Activated CD8-positive, alpha-beta T cell treated with anti-CD3 and anti-CD28 coated beads for 36 hours (primary cell): ENCODE measurements at regions not wholly inside any gene's neighbourhood (a gene's known extent, or its start where the extent isn't known, plus 50 kb on each side); places are given as distances from the start of the nearest gene placed in this dataset.

Experiments used
- ATAC-seq: fragments of 200-7000 bp; cut with Tn5 transposase; one replicate; pipeline ENCODE4 v1.10.0; 2021; ENCODE audit warnings: mild to moderate bottlenecking, moderate library complexity
- CTCF ChIA-PET: fragments of 350-600 bp; sonication (Branson Sonifier 250); formaldehyde crosslinking; loops from one replicate; lab custom pipeline; 2021; ENCODE audit warnings: antibody characterized with exemption; lab: Charles Lee
- POLR2A ChIA-PET: fragments of 350-600 bp; sonication (Branson Sonifier 250); formaldehyde crosslinking; loops from one replicate; lab custom pipeline; 2021; ENCODE audit warnings: antibody characterized with exemption; lab: Charles Lee
- DNase-seq: peaks from one replicate; pipeline ENCODE4 v3.0.0-alpha.2; 2020
- H3K27ac Mint-ChIP-seq: one replicate; pipeline ENCODE4 v1.8.0; 2021; ENCODE audit warnings: mild to moderate bottlenecking, mixed read lengths
- H3K27me3 Mint-ChIP-seq: one replicate; pipeline ENCODE4 v1.8.0; 2021; ENCODE audit warnings: mixed read lengths
- H3K36me3 Mint-ChIP-seq: one replicate; pipeline ENCODE4 v1.8.0; 2021; ENCODE audit warnings: low read depth, mixed read lengths
- H3K4me1 Mint-ChIP-seq: one replicate; pipeline ENCODE4 v1.8.0; 2021; ENCODE audit warnings: low read depth, mixed read lengths
- H3K4me3 Mint-ChIP-seq: one replicate; pipeline ENCODE4 v1.8.0; 2021; ENCODE audit warnings: mild to moderate bottlenecking, moderate library complexity, mixed read lengths
- H3K9me3 Mint-ChIP-seq: one replicate; pipeline ENCODE4 v1.8.0; 2021; ENCODE audit warnings: mixed read lengths
- intact Hi-C: fragments of 100-400 bp; cut with micrococcal nuclease; formaldehyde crosslinking; loops from one replicate; pipeline ENCODE4 v1.10.0; 2022
- TF ChIP-seq, protein P1 (sequence below): fragments of 200-600 bp; IDR thresholded peaks from one replicate; pipeline ENCODE4 v1.8.0; 2022; ENCODE audit warnings: antibody characterized with exemption, mild to moderate bottlenecking

- TF ChIP-seq, protein P1, sequence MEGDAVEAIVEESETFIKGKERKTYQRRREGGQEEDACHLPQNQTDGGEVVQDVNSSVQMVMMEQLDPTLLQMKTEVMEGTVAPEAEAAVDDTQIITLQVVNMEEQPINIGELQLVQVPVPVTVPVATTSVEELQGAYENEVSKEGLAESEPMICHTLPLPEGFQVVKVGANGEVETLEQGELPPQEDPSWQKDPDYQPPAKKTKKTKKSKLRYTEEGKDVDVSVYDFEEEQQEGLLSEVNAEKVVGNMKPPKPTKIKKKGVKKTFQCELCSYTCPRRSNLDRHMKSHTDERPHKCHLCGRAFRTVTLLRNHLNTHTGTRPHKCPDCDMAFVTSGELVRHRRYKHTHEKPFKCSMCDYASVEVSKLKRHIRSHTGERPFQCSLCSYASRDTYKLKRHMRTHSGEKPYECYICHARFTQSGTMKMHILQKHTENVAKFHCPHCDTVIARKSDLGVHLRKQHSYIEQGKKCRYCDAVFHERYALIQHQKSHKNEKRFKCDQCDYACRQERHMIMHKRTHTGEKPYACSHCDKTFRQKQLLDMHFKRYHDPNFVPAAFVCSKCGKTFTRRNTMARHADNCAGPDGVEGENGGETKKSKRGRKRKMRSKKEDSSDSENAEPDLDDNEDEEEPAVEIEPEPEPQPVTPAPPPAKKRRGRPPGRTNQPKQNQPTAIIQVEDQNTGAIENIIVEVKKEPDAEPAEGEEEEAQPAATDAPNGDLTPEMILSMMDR: no peak
- Mint-ChIP-seq H3K4me1 (no peaks in the 10 kb centered on the region), H3K27ac (no peak overlapping the region), H3K4me3 (no peak overlapping the region), H3K36me3 (no peaks in the 10 kb centered on the region), H3K27me3 (no peaks in the 10 kb centered on the region), H3K9me3 (peaks cover 2% of the 10 kb centered on the region)
- DNase-seq: no peak
- ChIA-PET POLR2A (no interaction called here), CTCF (interaction anchor here (0.7 kb wide), 1 partner anchor 698 kb away, joined by 3 read pairs; no protein-coding TSS in a partner anchor)
- no peak for ATAC-seq
- intact Hi-C loops: no loop called here
Observed at GRCh38 chr1:164999146-164999545, 357.4 kb downstream of the LMX1A start.

- intact Hi-C loops: no loop called here
- DNase-seq (no peak), ATAC-seq (no peak)
- no peak overlapping the region for H3K27ac Mint-ChIP-seq
- H3K4me3 Mint-ChIP-seq: no peak overlapping the region
- ChIA-PET POLR2A (no interaction called here), CTCF (no interaction called here)
- TF ChIP-seq, protein P1: no peak
- H3K27me3 Mint-ChIP-seq: no peaks in the 10 kb centered on the region
- H3K36me3 Mint-ChIP-seq: no peaks in the 10 kb centered on the region
- no peaks in the 10 kb centered on the region for H3K9me3 Mint-ChIP-seq
- H3K4me1 Mint-ChIP-seq: no peaks in the 10 kb centered on the region
Observed at GRCh38 chr1:164991763-164992314, 364.7 kb downstream of the LMX1A start.

DNA sequence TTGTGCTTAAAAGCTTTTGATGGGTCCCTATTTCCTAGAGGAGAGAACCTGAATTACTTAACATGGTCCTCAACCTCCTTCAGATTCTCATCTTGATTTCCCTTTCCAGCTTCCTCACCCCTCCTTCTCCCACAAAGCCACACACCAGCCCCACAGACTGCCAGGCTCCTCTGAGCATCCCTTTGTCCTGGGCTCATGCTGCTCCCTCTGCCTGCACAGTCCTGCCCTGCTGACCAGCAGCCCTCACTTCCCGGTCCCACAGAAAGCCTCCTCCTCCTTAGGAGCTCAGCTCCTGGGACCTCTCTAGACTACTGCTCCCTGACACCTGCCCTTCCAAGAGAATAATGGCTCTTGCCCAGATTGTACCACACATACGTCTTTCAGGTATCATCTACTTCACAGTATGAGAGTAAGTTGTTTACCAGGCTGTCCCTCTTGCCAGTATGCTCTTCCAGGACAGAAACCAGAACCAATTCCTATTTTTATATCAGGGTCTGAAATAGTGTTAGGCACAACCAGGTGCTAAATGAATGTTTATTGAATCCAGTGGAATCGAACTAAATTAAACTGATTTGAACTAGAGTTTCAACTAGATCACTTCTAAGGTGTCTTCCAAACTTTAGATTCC is 373.4 kb downstream of the LMX1A start:
- Mint-ChIP-seq H3K27ac (no peak overlapping the region), H3K4me3 (no peak overlapping the region), H3K36me3 (no peaks in the 10 kb centered on the region), H3K9me3 (no peaks in the 10 kb centered on the region), H3K4me1 (no peaks in the 10 kb centered on the region), H3K27me3 (no peaks in the 10 kb centered on the region)
- intact Hi-C loops: no loop called here
- ChIA-PET POLR2A (no interaction called here), CTCF (no interaction called here)
- ATAC-seq (no peak), DNase-seq (no peak)
- TF ChIP-seq, protein P1: no peak

DNA sequence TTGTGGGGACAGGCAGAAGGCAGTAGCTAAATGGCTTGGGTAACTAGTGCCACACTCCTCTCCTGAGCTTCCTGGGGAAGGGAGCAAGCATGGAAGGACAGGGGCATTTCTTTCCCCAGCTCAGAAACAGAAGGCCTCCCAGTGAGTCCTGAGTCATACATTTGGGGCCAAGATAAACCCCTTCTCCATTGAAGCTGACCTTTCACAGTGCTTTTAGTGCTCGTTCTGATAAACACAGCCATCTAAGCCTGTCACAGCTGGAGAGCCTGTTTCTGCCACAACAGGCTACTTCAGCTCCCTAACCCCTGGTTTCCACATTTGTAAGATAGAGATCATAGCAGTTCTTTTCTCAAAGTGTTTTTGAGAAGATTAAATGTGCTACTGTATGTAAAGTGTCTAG is 374.0 kb downstream of the LMX1A start:
- no peak for DNase-seq
- TF ChIP-seq, protein P1: no peak
- Mint-ChIP-seq H3K4me3 (no peak overlapping the region), H3K27ac (no peak overlapping the region), H3K9me3 (no peaks in the 10 kb centered on the region), H3K4me1 (no peaks in the 10 kb centered on the region), H3K27me3 (no peaks in the 10 kb centered on the region), H3K36me3 (no peaks in the 10 kb centered on the region)
- ChIA-PET CTCF (no interaction called here), POLR2A (no interaction called here)
- intact Hi-C loops: no loop called here
- no peak for ATAC-seq

DNA sequence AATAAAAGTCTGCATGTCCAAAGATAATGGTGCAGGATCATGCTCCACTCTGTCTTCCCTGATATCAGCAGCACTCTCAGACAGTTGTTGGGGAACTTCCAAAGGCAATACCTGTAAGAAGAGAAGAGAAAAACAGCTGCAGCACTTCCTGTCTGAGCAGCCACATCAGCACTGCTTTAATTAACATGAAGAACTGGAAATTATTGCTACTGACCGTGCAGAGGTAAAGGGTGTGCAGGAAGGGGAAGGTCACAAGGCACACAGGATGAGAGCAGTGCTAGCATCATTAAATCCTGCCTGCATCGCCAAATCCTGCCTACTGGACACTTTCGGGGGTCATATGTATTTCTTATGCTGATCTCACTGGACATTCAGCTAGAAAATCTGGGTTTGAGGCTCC is 379.0 kb downstream of the LMX1A start:
- intact Hi-C loops: no loop called here
- Mint-ChIP-seq H3K27ac (no peak overlapping the region), H3K4me1 (no peaks in the 10 kb centered on the region), H3K9me3 (no peaks in the 10 kb centered on the region), H3K4me3 (no peak overlapping the region), H3K27me3 (no peaks in the 10 kb centered on the region), H3K36me3 (no peaks in the 10 kb centered on the region)
- ChIA-PET CTCF (no interaction called here), POLR2A (interaction anchor here (0.5 kb wide), 1 partner anchor 1768 kb away, joined by 3 read pairs; no protein-coding TSS in a partner anchor)
- DNase-seq: no peak
- TF ChIP-seq, protein P1: no peak
- no peak for ATAC-seq
